Liver (tissue), 3 donors: ENCODE measurements at regions not wholly inside any gene's neighbourhood (a gene's known extent, or its start where the extent isn't known, plus 50 kb on each side); places are given as distances from the start of the nearest gene placed in this dataset.

ENCODE experiments used
- EGR1 ChIP-seq, 2 donors: IDR thresholded peaks; 2 replicates each; pipeline ENCODE4 v1.6.1; 2016 to 2018; ENCODE audit warnings: antibody characterized with exemption in 2 of 2, low read depth in 2 of 2
- HNF4A ChIP-seq, 2 donors: conservative IDR thresholded peaks; 2 replicates each; pipeline ENCODE4 v1.6.1; 2016; ENCODE audit warnings: antibody characterized with exemption in 2 of 2, mild to moderate bottlenecking in 2 of 2
- JUND ChIP-seq, 2 donors: IDR thresholded peaks; 2 replicates each; pipeline ENCODE4 v1.6.1; 2016; ENCODE audit warnings: antibody characterized with exemption in 2 of 2
- NR2F2 ChIP-seq: IDR thresholded peaks from 2 replicates; pipeline ENCODE4 v1.6.1; 2016; ENCODE audit warnings: antibody characterized with exemption
- RAD21 ChIP-seq, 2 donors: IDR thresholded peaks; 2 replicates each; pipeline ENCODE4 v1.6.1; 2016; ENCODE audit warnings: antibody characterized with exemption in 2 of 2, mild to moderate bottlenecking in 2 of 2
- SP1 ChIP-seq: IDR thresholded peaks from 2 replicates; pipeline ENCODE4 v1.6.1; 2018; ENCODE audit warnings: antibody characterized with exemption, mild to moderate bottlenecking
- TAF1 ChIP-seq: conservative IDR thresholded peaks from 2 replicates; pipeline ENCODE4 v1.6.1; 2016; ENCODE audit warnings: antibody characterized with exemption, mild to moderate bottlenecking
- TF ChIP-seq, protein P1 (sequence below): IDR thresholded peaks from 2 replicates; pipeline ENCODE4 v1.6.1; 2016; ENCODE audit warnings: antibody characterized with exemption
- TF ChIP-seq, protein P2 (sequence below): fragments of 150-350 bp; IDR thresholded peaks from 2 replicates; pipeline ENCODE4 v1.5.1; 2017; ENCODE audit warnings: improper control_type of control experiment, low read depth, low read length; ENCODE audit not compliant: missing input control
- TF ChIP-seq, protein P3 (sequence below): IDR thresholded peaks from 2 replicates; pipeline ENCODE4 v1.6.1; 2016; ENCODE audit warnings: antibody characterized with exemption, mild to moderate bottlenecking
- TF ChIP-seq, protein P4 (sequence below): IDR thresholded peaks from 2 replicates; pipeline ENCODE4 v1.6.1; 2016; ENCODE audit warnings: antibody characterized with exemption
- TF ChIP-seq, protein P5 (sequence below): IDR thresholded peaks from 2 replicates; pipeline ENCODE4 v1.6.1; 2016; ENCODE audit warnings: antibody characterized with exemption
- donor health status: healthy.
- donor health status: healthy.

DNA sequence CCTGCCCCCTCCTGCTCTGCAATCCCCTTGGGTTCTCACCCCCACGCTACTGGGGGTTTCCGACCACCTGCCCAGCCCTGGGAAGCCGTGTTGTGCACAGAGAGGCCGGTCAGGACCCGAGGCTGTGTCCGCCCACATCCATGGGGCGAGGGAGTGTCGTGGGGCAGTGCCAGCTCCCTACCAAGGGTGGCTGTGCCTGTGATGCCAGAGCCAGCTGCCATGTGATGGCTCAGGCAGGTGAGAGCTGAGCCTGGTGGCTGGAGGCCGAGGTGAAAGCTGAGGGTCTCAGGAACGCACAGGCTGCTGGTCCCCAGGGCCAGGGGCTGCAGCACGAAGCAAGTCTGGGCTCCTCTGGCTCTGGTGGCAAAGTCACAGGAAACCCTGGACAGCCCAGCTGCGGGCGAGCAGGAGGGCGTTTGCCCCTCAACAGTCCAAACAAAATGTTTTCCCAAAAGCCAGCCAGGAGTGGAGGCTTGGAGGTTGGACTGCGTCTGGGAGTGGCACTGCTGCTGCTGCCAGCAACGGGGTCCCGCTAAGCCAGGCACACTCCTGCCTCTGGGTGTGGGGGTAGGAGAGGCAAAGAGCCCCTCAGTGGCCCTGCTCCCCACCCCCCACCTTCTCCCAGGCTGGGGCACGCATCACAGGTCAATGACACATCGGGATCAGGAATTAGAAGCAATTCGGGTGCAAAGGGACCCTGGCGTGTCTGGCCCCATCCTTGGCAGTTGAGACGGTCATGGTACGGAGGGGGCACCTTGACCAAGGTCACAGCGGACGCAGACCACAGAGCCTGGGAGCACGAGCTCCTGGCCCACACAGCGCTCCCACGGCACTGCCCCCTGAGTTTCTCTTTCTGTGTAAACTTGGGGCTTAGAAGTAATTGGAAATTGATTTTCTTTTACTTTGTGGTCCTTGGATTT lies 72.4 kb upstream of the GPC1 start:
- TF ChIP-seq, protein P1, sequence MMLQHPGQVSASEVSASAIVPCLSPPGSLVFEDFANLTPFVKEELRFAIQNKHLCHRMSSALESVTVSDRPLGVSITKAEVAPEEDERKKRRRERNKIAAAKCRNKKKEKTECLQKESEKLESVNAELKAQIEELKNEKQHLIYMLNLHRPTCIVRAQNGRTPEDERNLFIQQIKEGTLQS = no peak
- TF ChIP-seq JUND (IDR thresholded peaks at IDR 0.05) (no peak), TAF1 (no peak), RAD21 (IDR thresholded peaks at IDR 0.05) (no peak), SP1 (no peak), EGR1 (IDR thresholded peaks at IDR 0.05; ENCODE audit: low read depth in 2 of 2) (no peak), NR2F2 (no peak), HNF4A (conservative IDR thresholded peaks at IDR 0.05) (no peak)
- TF ChIP-seq, protein P2, sequence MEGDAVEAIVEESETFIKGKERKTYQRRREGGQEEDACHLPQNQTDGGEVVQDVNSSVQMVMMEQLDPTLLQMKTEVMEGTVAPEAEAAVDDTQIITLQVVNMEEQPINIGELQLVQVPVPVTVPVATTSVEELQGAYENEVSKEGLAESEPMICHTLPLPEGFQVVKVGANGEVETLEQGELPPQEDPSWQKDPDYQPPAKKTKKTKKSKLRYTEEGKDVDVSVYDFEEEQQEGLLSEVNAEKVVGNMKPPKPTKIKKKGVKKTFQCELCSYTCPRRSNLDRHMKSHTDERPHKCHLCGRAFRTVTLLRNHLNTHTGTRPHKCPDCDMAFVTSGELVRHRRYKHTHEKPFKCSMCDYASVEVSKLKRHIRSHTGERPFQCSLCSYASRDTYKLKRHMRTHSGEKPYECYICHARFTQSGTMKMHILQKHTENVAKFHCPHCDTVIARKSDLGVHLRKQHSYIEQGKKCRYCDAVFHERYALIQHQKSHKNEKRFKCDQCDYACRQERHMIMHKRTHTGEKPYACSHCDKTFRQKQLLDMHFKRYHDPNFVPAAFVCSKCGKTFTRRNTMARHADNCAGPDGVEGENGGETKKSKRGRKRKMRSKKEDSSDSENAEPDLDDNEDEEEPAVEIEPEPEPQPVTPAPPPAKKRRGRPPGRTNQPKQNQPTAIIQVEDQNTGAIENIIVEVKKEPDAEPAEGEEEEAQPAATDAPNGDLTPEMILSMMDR = no peak
- TF ChIP-seq, protein P3, sequence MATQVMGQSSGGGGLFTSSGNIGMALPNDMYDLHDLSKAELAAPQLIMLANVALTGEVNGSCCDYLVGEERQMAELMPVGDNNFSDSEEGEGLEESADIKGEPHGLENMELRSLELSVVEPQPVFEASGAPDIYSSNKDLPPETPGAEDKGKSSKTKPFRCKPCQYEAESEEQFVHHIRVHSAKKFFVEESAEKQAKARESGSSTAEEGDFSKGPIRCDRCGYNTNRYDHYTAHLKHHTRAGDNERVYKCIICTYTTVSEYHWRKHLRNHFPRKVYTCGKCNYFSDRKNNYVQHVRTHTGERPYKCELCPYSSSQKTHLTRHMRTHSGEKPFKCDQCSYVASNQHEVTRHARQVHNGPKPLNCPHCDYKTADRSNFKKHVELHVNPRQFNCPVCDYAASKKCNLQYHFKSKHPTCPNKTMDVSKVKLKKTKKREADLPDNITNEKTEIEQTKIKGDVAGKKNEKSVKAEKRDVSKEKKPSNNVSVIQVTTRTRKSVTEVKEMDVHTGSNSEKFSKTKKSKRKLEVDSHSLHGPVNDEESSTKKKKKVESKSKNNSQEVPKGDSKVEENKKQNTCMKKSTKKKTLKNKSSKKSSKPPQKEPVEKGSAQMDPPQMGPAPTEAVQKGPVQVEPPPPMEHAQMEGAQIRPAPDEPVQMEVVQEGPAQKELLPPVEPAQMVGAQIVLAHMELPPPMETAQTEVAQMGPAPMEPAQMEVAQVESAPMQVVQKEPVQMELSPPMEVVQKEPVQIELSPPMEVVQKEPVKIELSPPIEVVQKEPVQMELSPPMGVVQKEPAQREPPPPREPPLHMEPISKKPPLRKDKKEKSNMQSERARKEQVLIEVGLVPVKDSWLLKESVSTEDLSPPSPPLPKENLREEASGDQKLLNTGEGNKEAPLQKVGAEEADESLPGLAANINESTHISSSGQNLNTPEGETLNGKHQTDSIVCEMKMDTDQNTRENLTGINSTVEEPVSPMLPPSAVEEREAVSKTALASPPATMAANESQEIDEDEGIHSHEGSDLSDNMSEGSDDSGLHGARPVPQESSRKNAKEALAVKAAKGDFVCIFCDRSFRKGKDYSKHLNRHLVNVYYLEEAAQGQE = no peak
- TF ChIP-seq, protein P4, sequence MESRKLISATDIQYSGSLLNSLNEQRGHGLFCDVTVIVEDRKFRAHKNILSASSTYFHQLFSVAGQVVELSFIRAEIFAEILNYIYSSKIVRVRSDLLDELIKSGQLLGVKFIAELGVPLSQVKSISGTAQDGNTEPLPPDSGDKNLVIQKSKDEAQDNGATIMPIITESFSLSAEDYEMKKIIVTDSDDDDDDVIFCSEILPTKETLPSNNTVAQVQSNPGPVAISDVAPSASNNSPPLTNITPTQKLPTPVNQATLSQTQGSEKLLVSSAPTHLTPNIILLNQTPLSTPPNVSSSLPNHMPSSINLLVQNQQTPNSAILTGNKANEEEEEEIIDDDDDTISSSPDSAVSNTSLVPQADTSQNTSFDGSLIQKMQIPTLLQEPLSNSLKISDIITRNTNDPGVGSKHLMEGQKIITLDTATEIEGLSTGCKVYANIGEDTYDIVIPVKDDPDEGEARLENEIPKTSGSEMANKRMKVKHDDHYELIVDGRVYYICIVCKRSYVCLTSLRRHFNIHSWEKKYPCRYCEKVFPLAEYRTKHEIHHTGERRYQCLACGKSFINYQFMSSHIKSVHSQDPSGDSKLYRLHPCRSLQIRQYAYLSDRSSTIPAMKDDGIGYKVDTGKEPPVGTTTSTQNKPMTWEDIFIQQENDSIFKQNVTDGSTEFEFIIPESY = no peak
- TF ChIP-seq, protein P5, sequence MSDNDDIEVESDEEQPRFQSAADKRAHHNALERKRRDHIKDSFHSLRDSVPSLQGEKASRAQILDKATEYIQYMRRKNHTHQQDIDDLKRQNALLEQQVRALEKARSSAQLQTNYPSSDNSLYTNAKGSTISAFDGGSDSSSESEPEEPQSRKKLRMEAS = no peak
